Stimulated activated CD8-positive, alpha-beta memory T cell treated with anti-CD3 and anti-CD28 coated beads, Interleukin-15, amount 100 ng/mL, for 48 hours (primary cell): ENCODE measurements at regions not wholly inside any gene's neighbourhood (a gene's known extent, or its start where the extent isn't known, plus 50 kb on each side); places are given as distances from the start of the nearest gene placed in this dataset.

Experiments used
- DNase-seq, 2 donors: peaks; one replicate each; pipeline ENCODE4 v3.0.0-alpha.2; 2020; ENCODE audit warnings: low read depth in 2 of 2

DNA sequence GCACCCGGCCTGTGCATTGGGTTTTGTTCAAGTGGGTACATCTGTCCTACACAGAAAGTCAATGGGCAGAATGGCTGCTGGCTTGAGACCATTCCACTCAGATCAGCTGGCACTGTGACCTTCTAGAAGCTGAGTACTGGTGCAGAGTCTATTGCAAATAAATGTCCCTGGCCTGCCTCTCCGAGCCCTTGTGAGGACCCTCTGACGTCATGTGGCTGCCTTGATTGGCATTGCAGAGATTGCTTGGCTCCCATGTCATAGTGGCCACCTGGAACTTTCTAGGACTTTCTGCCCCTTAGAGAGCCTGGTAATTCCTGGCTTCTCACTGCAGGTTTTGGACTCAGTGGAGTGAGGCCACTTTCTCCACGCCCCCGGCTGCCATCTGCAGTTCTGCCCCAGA, 211.3 kb downstream of the ENGASE start:
- DNase-seq, result no peak

DNA sequence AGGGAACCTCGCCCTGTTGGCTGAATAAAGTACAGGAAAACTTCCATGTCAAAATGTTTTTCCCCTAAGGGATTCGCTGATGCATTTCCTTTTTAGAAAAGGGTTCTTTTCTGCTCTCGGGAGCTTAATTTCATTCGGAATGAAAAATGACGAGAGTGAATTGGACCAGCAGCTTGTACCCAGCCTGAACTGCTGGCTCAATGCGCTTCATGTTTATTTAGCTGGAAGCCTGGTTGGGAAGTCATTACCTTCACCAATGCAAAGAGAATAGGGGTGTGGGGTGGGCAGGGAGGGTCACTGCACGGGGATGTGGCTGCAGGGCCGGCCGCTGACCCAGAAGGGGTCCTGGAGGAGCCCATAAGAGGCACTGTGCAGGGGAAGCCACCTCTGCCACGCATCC, 207.7 kb downstream of the ENGASE start:
- DNase-seq, result no peak

DNA sequence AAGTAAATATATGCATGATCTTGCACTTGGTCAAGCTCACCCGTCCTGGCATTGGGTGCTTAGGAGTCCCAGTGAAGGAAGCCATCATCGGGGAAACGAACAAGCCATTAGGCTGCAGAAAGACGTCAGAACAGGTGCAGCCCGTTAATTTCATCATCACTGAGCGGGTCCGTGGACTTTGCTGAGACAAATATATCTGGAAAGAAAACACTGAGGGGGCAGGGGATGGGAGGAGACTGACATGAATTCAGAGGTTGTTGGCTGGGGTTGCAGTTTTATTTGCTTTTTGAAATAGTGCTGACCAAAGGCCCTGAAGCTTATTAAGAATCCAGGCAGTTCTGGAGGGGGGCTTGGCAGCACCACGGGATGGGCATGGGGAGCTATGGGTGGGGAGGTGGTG, 207.2 kb downstream of the ENGASE start:
- DNase-seq, result no peak

DNA sequence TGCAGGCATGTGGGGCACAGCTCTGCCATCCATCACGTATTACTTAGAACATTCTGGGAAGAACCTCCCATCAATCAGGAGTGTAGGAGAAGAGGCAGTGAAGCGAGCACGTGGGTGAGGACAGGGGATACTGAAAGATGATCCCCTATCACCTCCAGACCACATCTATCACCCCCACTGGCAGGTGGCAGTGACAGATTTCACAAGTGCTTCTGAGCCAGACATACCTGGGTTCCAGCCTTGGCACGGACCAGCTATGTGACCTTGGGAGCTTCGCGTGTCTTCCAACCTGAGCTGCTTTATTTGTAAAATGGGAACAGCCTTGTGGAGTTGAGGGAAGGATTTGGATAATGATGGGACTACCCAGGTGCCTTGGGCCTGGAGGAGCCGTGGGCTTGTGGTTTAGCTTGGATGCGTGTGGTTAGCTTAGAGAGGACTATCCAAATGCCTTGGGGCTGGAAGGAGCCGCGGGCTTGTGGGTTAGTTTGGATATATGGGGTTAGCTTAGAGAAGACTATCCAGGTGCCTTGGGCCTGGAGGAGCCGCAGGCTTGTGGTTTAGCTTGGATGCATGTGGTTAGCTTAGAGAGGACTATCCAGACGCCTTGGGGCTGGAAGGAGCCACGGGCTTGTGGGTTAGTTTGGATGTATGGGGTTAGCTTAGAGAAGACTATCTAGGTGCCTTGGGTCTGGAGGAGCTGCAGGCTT, 206.4 kb downstream of the ENGASE start:
- no peak for DNase-seq

DNA sequence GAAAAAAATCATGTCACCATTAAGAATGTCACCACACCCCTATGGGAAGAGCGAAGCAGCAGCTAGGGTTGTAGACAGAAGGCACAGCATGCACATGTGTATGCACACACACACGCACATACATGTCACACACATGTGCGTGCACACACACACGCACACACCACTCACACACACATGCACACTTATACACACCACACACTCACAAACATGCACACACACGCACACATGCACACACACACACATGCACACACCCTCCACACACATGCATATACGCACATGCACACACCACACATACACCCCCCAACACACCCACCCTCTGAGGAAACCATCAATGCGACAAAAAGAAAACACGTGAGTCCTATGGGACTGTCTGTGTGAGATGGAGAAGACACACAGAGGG, 205.4 kb downstream of the ENGASE start:
- DNase-seq, result no peak

DNA sequence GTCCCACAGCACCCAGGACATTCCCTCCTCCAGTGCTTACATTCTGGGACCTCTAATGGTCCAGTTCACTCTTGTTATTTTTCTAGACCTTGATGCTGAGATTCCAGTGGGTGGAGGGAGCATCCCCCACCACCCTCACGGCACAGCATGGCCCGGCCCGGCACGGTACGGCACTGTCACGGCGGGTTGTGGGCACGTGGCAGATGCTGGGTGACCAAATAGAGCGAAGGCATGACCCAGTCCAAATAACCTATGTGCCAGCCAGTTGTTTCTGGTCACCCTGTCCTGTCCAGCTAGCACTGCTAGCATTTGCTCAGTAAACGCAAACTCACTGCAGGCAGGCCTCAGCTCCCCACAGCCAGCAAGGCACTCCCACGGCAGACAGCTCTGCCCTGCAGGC, 204.7 kb downstream of the ENGASE start:
- no peak for DNase-seq

DNA sequence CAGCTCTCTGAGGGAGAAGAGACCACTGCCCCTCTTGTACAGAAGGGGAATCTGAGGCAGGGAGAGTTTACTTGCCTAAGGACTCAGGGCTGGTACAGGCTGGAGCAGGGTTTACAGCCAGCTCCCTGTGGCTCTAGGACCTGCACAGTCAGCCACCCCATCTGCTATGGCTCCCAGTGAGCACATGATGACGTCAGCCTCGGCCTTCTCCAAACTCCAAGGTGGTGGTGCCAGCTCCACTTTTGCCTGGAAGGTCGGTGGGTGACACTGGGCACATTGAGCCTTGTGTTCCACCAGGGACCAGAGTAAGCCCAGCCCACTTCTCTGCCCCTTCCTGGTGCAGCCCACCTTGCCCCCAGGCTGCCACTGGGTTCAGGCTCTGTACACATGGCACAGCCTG, 202.2 kb downstream of the ENGASE start:
- DNase-seq, result no peak

DNA sequence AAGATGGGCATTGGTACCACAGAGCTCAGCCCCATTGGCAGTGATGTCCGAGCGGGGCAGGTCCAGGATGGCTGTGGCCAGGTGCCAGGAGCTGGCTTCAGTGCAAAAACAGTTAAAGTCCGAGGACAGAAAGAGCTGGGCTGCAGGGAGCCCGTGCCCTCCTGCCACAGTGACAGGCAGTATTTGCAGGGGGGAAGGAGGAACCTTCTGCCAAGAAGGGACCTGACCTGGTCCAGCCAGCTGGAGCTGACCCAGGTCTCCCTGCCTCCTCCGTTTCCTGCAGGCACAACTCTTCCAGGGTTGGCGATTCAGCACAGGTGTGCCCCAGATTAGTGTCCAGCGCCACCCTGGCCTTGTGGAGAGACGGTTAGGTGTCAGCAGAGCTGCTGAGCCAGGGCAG, 199.0 kb downstream of the ENGASE start:
- DNase-seq, result no peak

DNA sequence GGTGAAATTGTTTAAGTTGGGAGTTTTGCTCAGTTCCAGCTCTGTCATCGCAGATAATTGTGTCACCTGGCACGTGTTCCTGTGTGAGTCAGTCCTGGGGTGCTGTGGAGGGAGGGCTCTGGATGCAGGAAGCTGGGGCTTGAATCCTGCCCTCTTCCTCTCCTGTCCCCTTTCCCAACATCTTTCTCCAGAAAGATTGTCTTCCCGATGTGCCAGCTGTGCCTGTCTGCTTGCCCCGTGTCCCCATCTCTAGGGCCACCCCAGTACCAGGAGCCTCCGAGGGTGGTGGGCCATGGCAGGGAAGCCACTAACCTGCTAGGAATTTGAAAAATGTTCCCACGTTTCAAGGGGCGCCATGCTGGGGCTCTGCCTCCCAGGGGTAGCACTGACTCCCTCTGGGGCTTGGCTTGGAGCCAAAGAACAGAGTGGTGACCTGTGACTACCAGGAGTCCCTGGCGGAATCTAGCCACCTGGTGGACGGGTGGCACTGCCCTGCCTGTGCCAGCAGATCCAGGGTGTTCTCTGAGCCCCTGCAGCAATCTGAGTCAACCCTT, 198.1 kb downstream of the ENGASE start:
- no peak for DNase-seq

DNA sequence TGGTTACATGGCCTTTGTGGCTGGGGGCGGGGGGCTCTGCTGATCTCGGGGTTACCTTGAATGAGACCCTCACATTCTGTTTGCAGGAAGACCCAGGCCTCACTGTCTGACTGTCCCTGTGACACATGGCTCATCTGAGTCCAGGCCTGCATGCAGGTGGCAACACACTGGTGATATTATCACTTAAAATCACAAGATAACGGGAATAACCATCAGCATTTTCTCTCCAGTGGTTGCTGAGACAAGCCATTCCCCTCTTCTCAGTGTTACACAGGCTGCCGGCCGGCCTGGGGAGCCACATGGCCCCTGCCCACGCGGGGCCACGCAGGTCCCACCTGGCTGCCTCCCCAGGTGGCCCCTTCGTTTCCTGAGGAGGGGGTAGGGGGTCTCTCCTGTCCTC, 197.6 kb downstream of the ENGASE start:
- no peak for DNase-seq

DNA sequence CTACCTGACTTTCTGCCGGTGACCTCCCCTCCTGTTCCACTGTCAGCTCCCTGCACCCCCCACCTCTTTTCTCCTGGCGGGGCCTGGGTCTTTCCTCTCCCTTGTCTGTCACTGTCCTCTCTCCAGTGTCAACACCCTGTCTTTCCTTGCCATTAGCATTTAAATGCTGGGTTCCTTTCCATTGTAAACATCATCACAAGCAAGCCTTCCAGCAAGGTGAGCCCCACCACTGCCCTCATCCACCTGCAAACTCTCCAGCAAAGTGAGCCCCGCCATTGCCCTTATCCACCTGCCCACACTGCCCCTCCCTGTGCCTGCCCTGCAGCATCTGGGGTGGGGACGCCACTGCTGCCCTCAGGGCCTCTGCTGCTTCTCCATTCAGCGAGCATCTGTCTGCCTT, 195.0 kb downstream of the ENGASE start:
- no peak for DNase-seq

DNA sequence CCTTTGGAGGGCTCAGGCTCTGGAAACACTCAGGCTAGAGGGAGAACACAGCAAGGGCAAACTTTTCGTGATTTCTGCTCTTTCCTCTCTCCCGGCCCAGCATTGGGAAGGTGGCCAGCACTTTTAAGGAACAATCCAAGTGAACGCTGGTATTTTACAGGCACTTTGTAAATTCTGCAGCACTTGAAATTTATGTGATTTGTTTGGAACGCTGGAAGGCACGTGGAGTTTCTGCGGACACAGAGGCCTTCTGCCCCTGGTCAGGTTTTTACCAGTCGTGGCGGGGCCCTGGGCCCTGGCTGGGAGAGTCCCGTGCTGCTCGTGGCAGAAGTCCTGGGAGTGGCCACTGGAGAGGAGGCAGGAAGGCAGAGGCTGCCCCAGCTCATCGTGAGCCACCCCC, 188.6 kb downstream of the ENGASE start:
- no peak for DNase-seq

DNA sequence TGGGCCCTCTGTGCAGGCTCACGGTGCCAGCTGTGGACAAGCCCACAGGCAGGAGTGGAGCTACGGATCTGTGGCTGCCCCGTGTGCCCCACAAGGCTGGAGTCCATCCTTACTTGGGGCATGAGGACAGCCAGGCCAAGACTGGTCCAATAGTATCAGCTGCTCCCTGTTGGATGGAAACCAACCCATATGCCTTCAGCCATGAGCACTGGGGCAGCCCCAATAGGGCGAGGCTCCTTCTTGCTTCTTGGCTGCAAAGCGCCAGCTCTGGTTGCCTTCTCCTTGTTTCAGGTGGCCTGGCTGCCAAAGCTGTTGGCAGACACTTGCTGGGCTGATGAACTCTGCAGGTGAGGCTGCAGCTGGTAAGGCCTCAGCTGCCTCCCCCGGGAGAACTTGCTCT, 188.0 kb downstream of the ENGASE start:
- DNase-seq, result no peak

DNA sequence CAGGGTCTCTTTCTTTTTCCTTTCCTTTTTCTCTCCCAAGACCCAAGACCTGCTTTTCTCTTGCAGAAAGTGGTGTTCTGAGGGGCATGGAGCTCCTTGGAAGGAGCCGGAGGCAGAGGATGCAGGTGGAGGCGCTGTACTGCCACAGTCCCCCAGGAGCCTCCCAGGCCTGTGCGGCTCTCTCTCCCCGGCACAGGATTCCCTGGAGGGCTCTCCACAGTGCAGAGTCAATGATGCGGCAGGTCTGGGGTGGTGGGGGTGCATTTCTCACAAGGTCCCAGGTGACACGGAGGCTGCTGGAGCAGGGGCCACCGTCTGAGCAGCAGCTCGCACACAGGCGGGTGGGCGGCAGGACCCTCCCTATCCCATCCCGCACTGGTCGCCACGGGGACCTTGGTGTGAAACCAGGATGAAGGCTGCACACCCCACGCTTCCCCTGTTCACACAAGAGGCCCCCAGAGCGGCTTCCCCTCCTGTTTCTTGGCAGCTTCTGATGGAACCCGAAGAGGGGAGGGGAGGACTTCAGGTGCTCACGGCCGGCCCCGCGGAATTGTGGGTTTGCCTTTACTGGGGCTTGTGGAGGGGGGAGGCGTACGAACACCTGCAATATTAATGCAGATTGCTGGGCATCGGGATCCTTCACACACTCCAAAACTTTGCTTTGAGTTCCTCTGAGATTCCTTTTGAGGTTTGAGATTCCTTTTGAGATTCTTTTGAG, 186.9 kb downstream of the ENGASE start:
- DNase-seq, result no peak

DNA sequence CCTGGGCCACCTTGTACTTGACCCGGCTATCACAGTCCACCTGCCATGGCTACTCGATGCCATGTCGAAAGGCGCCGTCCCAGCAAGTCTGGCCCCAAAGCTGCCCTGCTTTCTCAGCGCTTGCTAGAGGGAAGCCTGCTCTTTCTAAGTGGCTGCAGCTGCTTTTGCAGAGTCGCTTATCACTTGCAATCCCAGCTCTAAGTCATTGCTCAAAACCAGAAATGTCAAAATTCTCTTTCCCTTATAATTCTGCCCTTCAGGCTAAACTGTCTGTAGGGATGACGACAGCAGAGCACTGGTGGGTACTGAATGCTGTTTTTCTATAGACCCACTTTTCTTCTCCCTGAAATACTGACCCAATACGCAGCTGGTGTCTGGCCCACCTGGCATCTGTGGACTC, 184.2 kb downstream of the ENGASE start:
- no peak for DNase-seq

DNA sequence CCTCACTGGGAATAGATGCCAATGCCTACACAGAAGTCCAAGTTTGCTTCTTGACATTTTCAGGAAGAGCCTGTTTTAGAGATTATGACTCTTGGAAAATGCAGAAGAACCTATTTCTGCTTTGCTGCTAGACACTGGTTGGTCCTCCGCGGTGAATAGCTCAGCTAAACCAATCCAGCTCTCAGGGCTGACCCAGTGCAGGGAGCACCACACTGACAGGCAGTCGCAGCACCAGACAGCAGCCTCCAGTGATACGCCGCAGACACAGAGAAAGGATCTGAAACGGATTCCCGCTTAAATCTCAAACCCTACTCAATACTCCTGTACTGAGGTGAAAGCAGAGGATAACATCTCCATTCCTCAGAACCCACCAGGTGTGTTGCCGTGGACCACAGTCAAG, 183.4 kb downstream of the ENGASE start:
- DNase-seq, result no peak

DNA sequence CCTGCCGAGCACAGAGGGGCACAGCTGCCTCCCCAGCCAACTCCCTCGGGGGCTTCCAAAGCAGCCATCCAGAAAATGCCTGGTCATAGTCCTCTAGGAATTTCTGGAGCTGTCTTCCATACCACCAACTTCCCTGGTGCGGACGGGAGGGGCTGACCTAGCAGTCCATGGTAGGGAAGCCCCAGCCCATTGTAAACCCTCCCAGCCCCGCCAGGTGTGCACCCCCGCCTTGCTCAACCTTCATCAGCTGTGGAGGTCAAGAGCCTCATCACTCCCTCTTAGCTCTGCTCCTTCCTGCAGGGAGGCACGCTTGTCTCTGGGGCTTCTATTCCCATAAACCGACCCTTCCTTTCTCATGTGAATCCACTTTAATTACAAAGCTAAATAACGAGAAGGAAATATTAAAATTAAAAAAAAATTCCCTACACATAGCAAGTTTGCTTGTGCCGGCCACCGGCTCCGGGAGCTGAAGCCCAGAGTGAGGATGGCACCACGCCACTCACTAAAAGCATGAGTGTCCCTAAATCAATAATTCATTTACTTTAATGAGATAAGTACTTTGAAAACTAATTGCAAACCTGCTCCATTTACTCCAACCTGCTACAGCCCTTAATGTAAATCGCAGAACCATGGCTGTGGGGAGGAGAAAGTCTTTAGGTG, 181.4 kb downstream of the ENGASE start:
- no peak for DNase-seq

DNA sequence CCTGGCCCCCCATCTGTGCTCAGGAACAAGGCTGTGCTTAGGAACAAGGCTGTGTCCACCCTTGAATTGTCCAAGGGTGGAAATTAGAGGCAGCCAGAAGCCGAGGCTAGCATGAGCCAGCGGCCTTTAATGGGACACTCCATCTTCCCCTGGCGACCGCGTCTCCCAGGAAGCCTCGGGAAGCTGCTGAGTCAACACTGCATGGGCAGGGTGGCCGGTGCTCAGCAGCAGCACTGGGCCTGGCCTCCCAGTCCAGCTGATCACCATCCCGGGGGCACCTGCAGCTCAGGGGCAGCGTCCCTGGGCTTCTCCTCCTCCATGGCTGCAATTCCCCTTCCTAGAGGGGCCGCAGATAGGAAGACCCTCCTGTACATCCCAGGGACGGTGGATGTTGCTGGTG, 180.8 kb downstream of the ENGASE start:
- no peak for DNase-seq

DNA sequence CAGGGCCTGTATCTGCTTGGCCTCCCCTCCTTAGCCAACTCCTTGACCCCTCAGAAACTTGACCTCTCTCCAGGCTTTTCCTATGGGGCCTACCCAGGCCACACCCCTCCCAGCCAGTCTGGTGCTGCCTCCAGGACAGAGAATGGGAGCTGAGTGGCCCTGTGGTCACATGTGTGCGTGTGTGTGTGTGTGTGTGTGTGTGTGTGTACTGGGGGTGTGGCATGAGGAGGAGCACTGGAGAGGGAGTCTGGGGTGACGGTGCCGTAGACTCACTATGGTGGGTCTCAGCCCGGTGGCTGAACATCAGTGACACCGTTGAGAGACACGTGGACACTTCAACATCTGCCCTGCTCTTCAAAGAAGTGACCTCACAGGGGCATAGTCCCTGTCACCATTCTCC, 180.4 kb downstream of the ENGASE start:
- DNase-seq, result no peak

DNA sequence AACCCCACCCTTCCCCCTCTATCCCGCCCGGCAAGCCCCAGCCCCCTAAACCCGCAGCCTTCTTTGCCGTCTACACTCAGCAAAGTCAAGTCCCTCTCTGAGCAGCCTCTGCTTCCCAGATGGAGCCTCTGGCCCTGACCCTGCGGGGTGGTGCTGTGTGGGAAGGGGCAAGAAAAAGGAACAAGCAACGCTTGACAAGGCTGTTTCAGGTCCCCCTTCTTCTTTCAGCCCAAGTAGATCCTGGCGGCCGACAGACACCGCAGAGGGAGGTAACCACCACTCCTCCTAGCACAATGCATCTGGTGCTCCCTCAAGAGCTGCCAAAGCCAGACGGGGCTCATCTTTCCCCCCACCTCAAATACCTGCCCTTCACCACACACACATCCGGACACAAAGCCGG, 178.3 kb downstream of the ENGASE start:
- no peak for DNase-seq

DNA sequence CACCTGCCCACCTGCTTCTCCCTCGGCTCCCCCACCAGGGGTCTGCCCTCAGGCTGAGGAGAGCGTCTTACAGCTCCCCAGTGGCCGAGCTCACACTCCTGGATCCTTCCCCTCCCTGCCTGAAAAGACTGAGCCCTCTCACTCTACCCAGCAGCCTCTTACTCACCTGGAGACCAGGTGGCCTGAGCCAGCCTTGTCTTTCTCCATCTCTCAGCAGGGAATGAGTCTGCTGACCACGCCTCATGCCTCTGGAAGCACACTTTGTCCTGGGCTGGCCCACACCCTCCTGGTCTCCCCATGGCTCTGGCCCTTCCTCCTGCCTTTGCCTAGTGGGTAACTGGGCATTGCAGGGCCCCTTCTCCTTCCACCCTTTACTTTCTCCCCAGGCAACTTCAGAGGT, 177.2 kb downstream of the ENGASE start:
- no peak for DNase-seq

DNA sequence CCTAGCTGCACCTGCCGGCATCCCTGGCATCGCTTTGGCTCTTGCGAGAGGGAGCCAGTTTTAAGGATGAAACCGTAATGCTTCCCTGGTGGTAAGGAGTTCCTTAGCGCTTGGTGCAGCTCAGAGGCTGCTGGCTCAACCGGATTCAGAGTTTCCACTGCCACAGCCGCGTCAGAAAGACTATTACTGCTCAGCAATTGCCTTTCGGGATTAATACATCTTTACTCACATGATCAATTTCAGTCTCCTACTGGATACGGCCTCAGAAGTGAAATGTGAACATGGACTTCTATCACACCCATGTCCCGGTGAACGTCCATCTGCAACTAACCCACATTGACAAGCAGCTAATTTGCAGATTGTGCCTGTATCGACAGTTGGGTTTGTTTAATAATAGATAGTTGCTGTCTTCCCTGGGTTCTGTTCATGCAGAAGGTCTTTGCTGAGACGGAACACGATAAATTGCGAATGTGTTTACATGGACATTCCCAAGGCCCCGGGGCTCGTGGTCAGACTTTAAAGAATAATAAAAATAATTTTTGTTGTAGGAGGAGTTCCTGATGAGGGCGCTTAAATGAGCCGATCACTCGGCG, 175.4 kb downstream of the ENGASE start:
- DNase-seq, result no peak
